PC-3 (cell line): ENCODE measurements at regions not wholly inside any gene's neighbourhood (a gene's known extent, or its start where the extent isn't known, plus 50 kb on each side); places are given as distances from the start of the nearest gene placed in this dataset.

Source experiments
- ATAC-seq: fragments of 200-7000 bp; cut with Tn5 transposase; 2 replicates; pipeline ENCODE4 v1.9.1; 2020; ENCODE audit warnings: mild to moderate bottlenecking, moderate library complexity
- BruUV-seq: library from RNA; stranded (reverse); fragments of 400-500 nt; replicated peaks from 2 replicates; lab custom pipeline; 2021; lab: Mats Ljungman, UMichigan
- CTCF ChIA-PET: fragments of 300-600 bp; sonication (Branson Sonifier 250); formaldehyde crosslinking; loops from one replicate; lab custom pipeline; 2022; ENCODE audit warnings: antibody characterized with exemption; lab: Charles Lee
- POLR2A ChIA-PET: fragments of 300-600 bp; sonication (Branson Sonifier 250); formaldehyde crosslinking; loops from one replicate; lab custom pipeline; 2022; ENCODE audit warnings: antibody characterized with exemption; ENCODE audit not compliant: unreplicated experiment; lab: Charles Lee
- DNase-seq: peaks from one replicate; pipeline ENCODE4 v3.0.0-alpha.2; 2015
- H2AFZ ChIP-seq: fragments of 300-600 bp; sonication (generic); 2 replicates; pipeline ENCODE4 v1.6.0; 2016; ENCODE audit warnings: antibody characterized with exemption, low read length
- H3F3A ChIP-seq: fragments of 300-600 bp; sonication (generic); one replicate; pipeline ENCODE4 v1.6.0; 2017; ENCODE audit warnings: antibody characterized with exemption, low read length, control low read depth, mild to moderate bottlenecking; ENCODE audit not compliant: unreplicated experiment
- H3K27ac ChIP-seq: fragments of 300-600 bp; sonication (generic); 2 replicates; pipeline ENCODE4 v1.5.1; 2016; ENCODE audit warnings: mild to moderate bottlenecking, low read length
- H3K27me3 ChIP-seq: fragments of 300-600 bp; sonication (generic); 2 replicates; pipeline ENCODE4 v1.6.1; 2016; ENCODE audit warnings: low read length, mixed read lengths
- H3K36me3 ChIP-seq: fragments of 300-600 bp; sonication (generic); 2 replicates; pipeline ENCODE4 v1.6.1; 2016; ENCODE audit warnings: low read depth, mixed run types, low read length, mixed read lengths
- H3K4me1 ChIP-seq: fragments of 300-600 bp; sonication (generic); 2 replicates; pipeline ENCODE4 v1.5.1; 2016; ENCODE audit warnings: low read length; ENCODE audit not compliant: insufficient read depth
- H3K4me2 ChIP-seq: fragments of 300-600 bp; sonication (generic); 2 replicates; pipeline ENCODE4 v1.6.0; 2016; ENCODE audit warnings: low read length
- H3K4me3 ChIP-seq: fragments of 300-600 bp; sonication (generic); 2 replicates; pipeline ENCODE4 v1.5.1; 2016; ENCODE audit warnings: mild to moderate bottlenecking, low read length, mixed read lengths
- H3K79me2 ChIP-seq: fragments of 300-600 bp; sonication (generic); 2 replicates; pipeline ENCODE4 v1.6.1; 2017; ENCODE audit warnings: low read length, mixed read lengths
- H3K9ac ChIP-seq: fragments of 300-600 bp; sonication (generic); 2 replicates; pipeline ENCODE4 v1.6.0; 2016; ENCODE audit warnings: mild to moderate bottlenecking, low read length
- H3K9me2 ChIP-seq: fragments of 300-600 bp; sonication (generic); replicated peaks from 2 replicates; pipeline ENCODE4 v1.6.1; 2016; ENCODE audit warnings: mixed run types, low read length, mixed read lengths
- H3K9me3 ChIP-seq: fragments of 300-600 bp; sonication (generic); 2 replicates; pipeline ENCODE4 v1.6.1; 2016; ENCODE audit warnings: low read length, mixed read lengths
- H4K20me1 ChIP-seq: fragments of 300-600 bp; sonication (generic); 2 replicates; pipeline ENCODE4 v1.6.1; 2016; ENCODE audit warnings: low read length, mixed read lengths
- EZH2 ChIP-seq: fragments of 300-600 bp; sonication (generic); IDR thresholded peaks from one replicate; pipeline ENCODE4 v1.6.1; 2017; ENCODE audit warnings: antibody characterized with exemption, mild to moderate bottlenecking, low read length; ENCODE audit not compliant: unreplicated experiment
- EZH2phosphoT487 ChIP-seq: fragments of 300-600 bp; sonication (generic); IDR thresholded peaks from 2 replicates; pipeline ENCODE4 v1.6.1; 2018; ENCODE audit warnings: mild to moderate bottlenecking, antibody characterized with exemption, low read length, borderline replicate concordance
- intact Hi-C: fragments of 100-400 bp; cut with micrococcal nuclease; formaldehyde crosslinking; loops from 2 replicates; pipeline ENCODE4 v1.9.0; 2023
- TF ChIP-seq, protein P1 (sequence below): fragments of 300-600 bp; sonication (generic); conservative IDR thresholded peaks from 2 replicates; pipeline ENCODE4 v1.5.1; 2017; ENCODE audit warnings: antibody characterized with exemption, low read depth, mild to moderate bottlenecking, low read length

DNA sequence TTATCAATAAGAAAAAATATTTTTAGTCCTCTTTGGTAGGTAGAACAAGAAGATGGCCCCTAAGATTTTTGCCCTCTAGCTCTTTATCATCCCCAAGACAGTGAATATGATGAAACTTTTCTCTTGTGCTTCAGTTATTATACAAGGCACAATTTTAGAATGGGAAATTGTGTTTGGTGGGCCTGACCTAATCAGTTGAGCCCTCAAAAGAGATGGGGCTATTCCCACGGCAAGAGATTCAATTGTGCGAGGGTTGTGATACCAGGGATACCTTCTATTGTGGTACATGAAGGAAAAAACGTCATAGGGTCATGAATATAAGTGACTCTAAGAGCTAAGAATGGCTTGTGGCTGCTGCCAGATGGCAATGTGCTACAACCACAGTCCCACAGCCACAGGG, 94.0 kb upstream of the COX7C start:
- Histone ChIP-seq H3K4me3 (no peak overlapping the region), H3K36me3 (no peaks in the 10 kb centered on the region), H2AFZ (no peak overlapping the region), H4K20me1 (no peaks in the 10 kb centered on the region), H3K4me1 (peaks cover 14% of the 10 kb centered on the region), H3F3A (no peaks in the 10 kb centered on the region), H3K27me3 (no peaks in the 10 kb centered on the region), H3K9ac (no peak overlapping the region), H3K9me2 (no peaks in the 10 kb centered on the region), H3K4me2 (no peak overlapping the region), H3K27ac (no peak overlapping the region), H3K9me3 (no peaks in the 10 kb centered on the region), H3K79me2 (no peaks in the 10 kb centered on the region)
- no peak for ATAC-seq
- POLR2A ChIA-PET = no interaction called here
- intact Hi-C loops = no loop called here
- no TSS peak for BruUV-seq
- TF ChIP-seq EZH2phosphoT487 (no peak), EZH2 (no peak)
- TF ChIP-seq, protein P1, sequence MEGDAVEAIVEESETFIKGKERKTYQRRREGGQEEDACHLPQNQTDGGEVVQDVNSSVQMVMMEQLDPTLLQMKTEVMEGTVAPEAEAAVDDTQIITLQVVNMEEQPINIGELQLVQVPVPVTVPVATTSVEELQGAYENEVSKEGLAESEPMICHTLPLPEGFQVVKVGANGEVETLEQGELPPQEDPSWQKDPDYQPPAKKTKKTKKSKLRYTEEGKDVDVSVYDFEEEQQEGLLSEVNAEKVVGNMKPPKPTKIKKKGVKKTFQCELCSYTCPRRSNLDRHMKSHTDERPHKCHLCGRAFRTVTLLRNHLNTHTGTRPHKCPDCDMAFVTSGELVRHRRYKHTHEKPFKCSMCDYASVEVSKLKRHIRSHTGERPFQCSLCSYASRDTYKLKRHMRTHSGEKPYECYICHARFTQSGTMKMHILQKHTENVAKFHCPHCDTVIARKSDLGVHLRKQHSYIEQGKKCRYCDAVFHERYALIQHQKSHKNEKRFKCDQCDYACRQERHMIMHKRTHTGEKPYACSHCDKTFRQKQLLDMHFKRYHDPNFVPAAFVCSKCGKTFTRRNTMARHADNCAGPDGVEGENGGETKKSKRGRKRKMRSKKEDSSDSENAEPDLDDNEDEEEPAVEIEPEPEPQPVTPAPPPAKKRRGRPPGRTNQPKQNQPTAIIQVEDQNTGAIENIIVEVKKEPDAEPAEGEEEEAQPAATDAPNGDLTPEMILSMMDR = no peak
- CTCF ChIA-PET = no interaction called here
- DNase-seq = no peak

DNA sequence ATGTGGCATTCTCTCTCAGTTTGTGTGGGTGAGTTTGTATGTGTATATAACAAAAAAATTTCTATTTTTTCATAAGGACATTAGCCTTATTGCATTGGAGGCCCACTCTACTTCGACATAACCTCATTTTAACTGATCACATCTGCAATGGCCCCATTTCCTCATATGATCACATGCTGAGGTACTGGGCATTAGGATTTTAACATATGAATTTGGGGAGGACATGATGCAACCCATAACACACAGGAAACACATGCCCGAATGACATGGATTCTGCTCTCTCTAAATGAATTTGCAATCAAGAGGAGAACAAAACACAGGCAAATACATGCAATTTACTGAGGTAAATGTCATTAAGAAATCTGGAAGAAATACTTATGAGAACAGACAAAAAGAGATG, 92.1 kb upstream of the COX7C start:
- CTCF ChIA-PET = no interaction called here

DNA sequence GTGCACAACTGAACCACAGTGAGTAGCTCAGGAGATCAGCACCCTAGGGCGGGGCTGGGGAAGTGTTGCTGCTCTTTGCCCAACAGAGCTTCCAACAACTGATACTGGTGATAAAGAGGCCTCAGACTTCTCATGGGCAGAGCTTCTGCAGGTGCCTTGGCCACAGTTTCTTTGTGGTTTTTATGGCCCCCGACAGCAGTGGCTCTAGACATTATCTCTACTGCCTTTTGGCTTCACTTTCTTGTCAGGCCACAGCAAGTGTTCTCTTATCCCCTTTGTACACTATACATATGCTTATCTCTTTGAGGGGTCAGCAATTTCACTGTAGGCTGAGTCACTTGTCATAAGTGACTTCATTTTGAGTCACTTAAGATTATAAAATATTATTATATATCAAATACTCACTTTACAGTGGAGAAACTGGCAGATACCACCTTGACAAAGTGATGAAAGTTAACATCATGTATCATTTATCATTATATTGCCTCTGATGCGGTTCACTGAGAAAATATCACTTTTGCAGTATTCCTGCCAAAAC, 90.9 kb upstream of the COX7C start:
- no peak for TF ChIP-seq EZH2
- no peak for TF ChIP-seq EZH2phosphoT487
- ChIA-PET CTCF (no interaction called here), POLR2A (no interaction called here)
- Histone ChIP-seq H3K4me1 (peaks cover 14% of the 10 kb centered on the region), H3K79me2 (no peaks in the 10 kb centered on the region), H4K20me1 (no peaks in the 10 kb centered on the region), H3K36me3 (no peaks in the 10 kb centered on the region), H3K27me3 (no peaks in the 10 kb centered on the region), H3K9me2 (no peaks in the 10 kb centered on the region), H3K9me3 (no peaks in the 10 kb centered on the region), H3K27ac (no peak overlapping the region), H3K4me3 (no peak overlapping the region), H3F3A (no peaks in the 10 kb centered on the region), H2AFZ (no peak overlapping the region), H3K4me2 (peak overlapping the region; percentile 30), H3K9ac (no peak overlapping the region)
- ATAC-seq = peak; percentile 91
- intact Hi-C loops = no loop called here
- DNase-seq = peak; percentile 66
- BruUV-seq = no TSS peak

More for the DNA sequence above, 92.1 kb upstream of the COX7C start:
- no peak for TF ChIP-seq EZH2
- no peak for TF ChIP-seq EZH2phosphoT487
- TF ChIP-seq, protein P1 = no peak
- no peaks in the 10 kb centered on the region for H3K79me2 ChIP-seq
- H3K4me2 ChIP-seq = no peak overlapping the region
- no peak for ATAC-seq
- POLR2A ChIA-PET = no interaction called here
- no TSS peak for BruUV-seq
- no peak overlapping the region for H3K4me3 ChIP-seq
- intact Hi-C loops = no loop called here
- no peaks in the 10 kb centered on the region for H3F3A ChIP-seq
- no peak overlapping the region for H3K9ac ChIP-seq
- no peaks in the 10 kb centered on the region for H3K9me2 ChIP-seq
- no peaks in the 10 kb centered on the region for H3K27me3 ChIP-seq
- H4K20me1 ChIP-seq = no peaks in the 10 kb centered on the region
- no peak for DNase-seq
- no peak overlapping the region for H2AFZ ChIP-seq
- H3K36me3 ChIP-seq = no peaks in the 10 kb centered on the region
- peaks cover 14% of the 10 kb centered on the region for H3K4me1 ChIP-seq
- no peaks in the 10 kb centered on the region for H3K9me3 ChIP-seq
- no peak overlapping the region for H3K27ac ChIP-seq
